ENCODE measurements at regions not wholly inside any gene's neighbourhood (a gene's known extent, or its start where the extent isn't known, plus 50 kb on each side); places are given as distances from the start of the nearest gene placed in this dataset.

GRCh38 chr13:40125336-40125735 is 469.9 kb downstream of the COG6 start:
- TF ChIP-seq CTCF (IDR thresholded peaks at IDR 0.05) = no peak
- no peaks in the 10 kb centered on the region for H3K9me3 ChIP-seq
- H3K4me1 ChIP-seq = peaks cover 12% of the 10 kb centered on the region
- H3K4me3 ChIP-seq = no peak overlapping the region
- WGBS, 3 donors = 91 to 99% (median 92%) methylated on average over 3 of the region's 3 CpGs
- intact Hi-C loops (cut with DNase I) = no loop called here
- ATAC-seq (no peak), DNase-seq (no peak)
- H3K27ac ChIP-seq = no peak overlapping the region
- H3K27me3 ChIP-seq (ENCODE audit: insufficient read depth in 3 of 3, low read length in 2 of 3) = no peaks in the 10 kb centered on the region
- H3K36me3 ChIP-seq (ENCODE audit: insufficient read depth in 1 of 2, low read depth in 1 of 2) = no peaks in the 10 kb centered on the region

GRCh38 chr13:40126306-40127085 is 471.0 kb downstream of the COG6 start:
- ATAC-seq (no peak), DNase-seq (no peak)
- no peaks in the 10 kb centered on the region for H3K36me3 ChIP-seq (ENCODE audit: insufficient read depth in 1 of 2, low read depth in 1 of 2)
- H3K27me3 ChIP-seq (ENCODE audit: insufficient read depth in 3 of 3, low read length in 2 of 3) = no peaks in the 10 kb centered on the region
- no peaks in the 10 kb centered on the region for H3K9me3 ChIP-seq
- intact Hi-C loops (cut with DNase I) = no loop called here
- no peak for TF ChIP-seq CTCF (IDR thresholded peaks at IDR 0.05)
- no peak overlapping the region for H3K4me3 ChIP-seq
- peaks cover 12% of the 10 kb centered on the region for H3K4me1 ChIP-seq
- WGBS, 3 donors = 82 to 92% (median 86%) methylated on average over 7 of the region's 7 CpGs
- H3K27ac ChIP-seq = no peak overlapping the region

GRCh38 chr13:40127476-40127875 is 472.0 kb downstream of the COG6 start:
- no peak overlapping the region for H3K4me3 ChIP-seq
- no peaks in the 10 kb centered on the region for H3K27me3 ChIP-seq (ENCODE audit: insufficient read depth in 3 of 3, low read length in 2 of 3)
- no peaks in the 10 kb centered on the region for H3K9me3 ChIP-seq
- no peaks in the 10 kb centered on the region for H3K36me3 ChIP-seq (ENCODE audit: insufficient read depth in 1 of 2, low read depth in 1 of 2)
- DNase-seq (no peak), ATAC-seq (no peak)
- intact Hi-C loops (cut with DNase I) = no loop called here
- peaks cover 12% of the 10 kb centered on the region for H3K4me1 ChIP-seq
- no peak for TF ChIP-seq CTCF (IDR thresholded peaks at IDR 0.05)
- no peak overlapping the region for H3K27ac ChIP-seq

GRCh38 chr13:40127925-40128324 is 472.5 kb downstream of the COG6 start:
- no peak for TF ChIP-seq CTCF (IDR thresholded peaks at IDR 0.05)
- intact Hi-C loops (cut with DNase I) = no loop called here
- H3K9me3 ChIP-seq = no peaks in the 10 kb centered on the region
- H3K27ac ChIP-seq = no peak overlapping the region
- H3K27me3 ChIP-seq (ENCODE audit: insufficient read depth in 3 of 3, low read length in 2 of 3) = no peaks in the 10 kb centered on the region
- H3K4me1 ChIP-seq = peaks cover 12% of the 10 kb centered on the region
- no peak for DNase-seq
- no peak for ATAC-seq
- 94 to 98% (median 97%) methylated on average over 3 of the region's 3 CpGs for WGBS, 3 donors
- no peak overlapping the region for H3K4me3 ChIP-seq
- H3K36me3 ChIP-seq (ENCODE audit: insufficient read depth in 1 of 2, low read depth in 1 of 2) = no peaks in the 10 kb centered on the region

GRCh38 chr13:40129467-40129866 is 474.0 kb downstream of the COG6 start:
- H3K4me1 ChIP-seq = peaks cover 3% of the 10 kb centered on the region
- intact Hi-C loops (cut with DNase I) = no loop called here
- no peaks in the 10 kb centered on the region for H3K27me3 ChIP-seq (ENCODE audit: insufficient read depth in 3 of 3, low read length in 2 of 3)
- H3K27ac ChIP-seq = no peak overlapping the region
- WGBS, 3 donors = 95 to 99% (median 96%) methylated on average over 6 of the region's 6 CpGs
- H3K36me3 ChIP-seq (ENCODE audit: insufficient read depth in 1 of 2, low read depth in 1 of 2) = no peaks in the 10 kb centered on the region
- no peaks in the 10 kb centered on the region for H3K9me3 ChIP-seq
- no peak for DNase-seq
- ATAC-seq = no peak
- TF ChIP-seq CTCF (IDR thresholded peaks at IDR 0.05) = no peak
- H3K4me3 ChIP-seq = no peak overlapping the region
